Calu3 (cell line): ENCODE measurements at regions not wholly inside any gene's neighbourhood (a gene's known extent, or its start where the extent isn't known, plus 50 kb on each side); places are given as distances from the start of the nearest gene placed in this dataset.

Experiments
- BruUV-seq: library from RNA; stranded (reverse); fragments of 400-500 nt; replicated peaks from 2 replicates; lab custom pipeline; 2021; lab: Mats Ljungman, UMichigan
- CTCF ChIA-PET: fragments of 300-600 bp; sonication (Branson Sonifier 250); formaldehyde crosslinking; loops from one replicate; lab custom pipeline; 2022; ENCODE audit warnings: antibody characterized with exemption; lab: Charles Lee
- DNase-seq: peaks from one replicate; pipeline ENCODE4 v3.0.0; 2022
- H3K27ac Mint-ChIP-seq: one replicate; pipeline ENCODE4 v1.8.0; 2022; ENCODE audit warnings: mixed read lengths; ENCODE audit not compliant: unreplicated experiment
- H3K27me3 Mint-ChIP-seq: one replicate; pipeline ENCODE4 v1.8.0; 2022; ENCODE audit warnings: mixed read lengths; ENCODE audit not compliant: unreplicated experiment
- H3K36me3 Mint-ChIP-seq: one replicate; pipeline ENCODE4 v1.8.0; 2022; ENCODE audit warnings: mild to moderate bottlenecking, moderate library complexity, mixed read lengths; ENCODE audit not compliant: insufficient read depth, unreplicated experiment
- H3K4me1 Mint-ChIP-seq: one replicate; pipeline ENCODE4 v1.8.0; 2022; ENCODE audit warnings: mild to moderate bottlenecking, low read depth, mixed read lengths; ENCODE audit not compliant: unreplicated experiment
- H3K4me3 Mint-ChIP-seq: one replicate; pipeline ENCODE4 v1.8.0; 2022; ENCODE audit warnings: mild to moderate bottlenecking, low read depth, moderate library complexity, mixed read lengths; ENCODE audit not compliant: unreplicated experiment
- H3K9me3 Mint-ChIP-seq: one replicate; pipeline ENCODE4 v1.8.0; 2022; ENCODE audit warnings: low read depth, mixed read lengths; ENCODE audit not compliant: unreplicated experiment
- intact Hi-C: fragments of 100-400 bp; cut with micrococcal nuclease; formaldehyde crosslinking; loops from one replicate; pipeline ENCODE4 v1.10.0; 2022; ENCODE audit not compliant: unreplicated experiment
- TF ChIP-seq, protein P1 (sequence below): fragments of 200-600 bp; IDR thresholded peaks from one replicate; pipeline ENCODE4 v1.8.0; 2022; ENCODE audit warnings: antibody characterized with exemption; ENCODE audit not compliant: unreplicated experiment

DNA sequence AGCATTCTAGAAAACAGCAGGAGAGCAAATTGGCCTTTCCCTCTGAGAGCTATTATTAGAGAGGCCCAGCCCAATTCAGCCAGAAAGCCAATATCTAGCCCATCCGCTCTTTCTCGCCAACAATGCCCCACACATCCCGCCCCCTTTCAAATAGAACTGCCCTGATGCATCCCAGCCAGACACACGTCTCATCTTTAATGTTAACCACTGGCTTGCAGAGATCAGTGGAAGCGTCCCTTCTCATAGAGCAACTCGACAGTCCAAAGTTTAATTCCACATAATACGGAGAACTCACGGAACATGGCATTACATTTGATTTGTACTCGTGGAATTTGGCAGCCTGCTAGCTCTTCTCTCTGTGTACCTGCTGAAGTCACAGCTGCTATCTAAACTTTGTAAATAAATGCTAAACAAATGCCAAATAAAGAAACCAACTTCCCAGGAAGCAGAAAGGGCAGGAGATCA, 304.4 kb downstream of the DHX15 start:
- Mint-ChIP-seq H3K9me3 (no peaks in the 10 kb centered on the region), H3K4me3 (no peak overlapping the region), H3K27me3 (peaks cover 60% of the 10 kb centered on the region), H3K4me1 (no peaks in the 10 kb centered on the region), H3K27ac (no peak overlapping the region), H3K36me3 (no peaks in the 10 kb centered on the region)
- CTCF ChIA-PET: no interaction called here
- no peak for DNase-seq
- TF ChIP-seq, protein P1, sequence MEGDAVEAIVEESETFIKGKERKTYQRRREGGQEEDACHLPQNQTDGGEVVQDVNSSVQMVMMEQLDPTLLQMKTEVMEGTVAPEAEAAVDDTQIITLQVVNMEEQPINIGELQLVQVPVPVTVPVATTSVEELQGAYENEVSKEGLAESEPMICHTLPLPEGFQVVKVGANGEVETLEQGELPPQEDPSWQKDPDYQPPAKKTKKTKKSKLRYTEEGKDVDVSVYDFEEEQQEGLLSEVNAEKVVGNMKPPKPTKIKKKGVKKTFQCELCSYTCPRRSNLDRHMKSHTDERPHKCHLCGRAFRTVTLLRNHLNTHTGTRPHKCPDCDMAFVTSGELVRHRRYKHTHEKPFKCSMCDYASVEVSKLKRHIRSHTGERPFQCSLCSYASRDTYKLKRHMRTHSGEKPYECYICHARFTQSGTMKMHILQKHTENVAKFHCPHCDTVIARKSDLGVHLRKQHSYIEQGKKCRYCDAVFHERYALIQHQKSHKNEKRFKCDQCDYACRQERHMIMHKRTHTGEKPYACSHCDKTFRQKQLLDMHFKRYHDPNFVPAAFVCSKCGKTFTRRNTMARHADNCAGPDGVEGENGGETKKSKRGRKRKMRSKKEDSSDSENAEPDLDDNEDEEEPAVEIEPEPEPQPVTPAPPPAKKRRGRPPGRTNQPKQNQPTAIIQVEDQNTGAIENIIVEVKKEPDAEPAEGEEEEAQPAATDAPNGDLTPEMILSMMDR: no peak
- no TSS peak for BruUV-seq
- intact Hi-C loops: no loop called here

DNA sequence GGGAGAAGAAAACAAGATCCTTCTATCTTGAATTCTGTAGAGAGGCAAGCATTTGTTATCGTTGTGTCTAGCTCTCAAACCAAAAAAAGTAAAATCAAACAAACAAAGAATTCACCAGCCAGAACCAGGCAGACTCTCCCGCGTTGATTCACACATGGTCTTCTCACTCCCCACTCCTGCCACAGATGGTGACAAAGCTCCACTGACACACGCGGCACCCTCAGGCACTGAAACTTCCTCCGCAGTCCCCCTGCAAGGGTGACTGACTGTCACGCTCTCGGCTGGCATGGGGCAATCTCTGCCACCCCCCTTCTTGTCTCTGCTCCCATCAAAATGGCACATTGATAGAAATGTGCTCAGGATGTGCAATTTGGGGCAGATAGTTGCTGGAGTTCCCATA, 304.9 kb downstream of the DHX15 start:
- no peak for DNase-seq
- no peaks in the 10 kb centered on the region for H3K36me3 Mint-ChIP-seq
- TF ChIP-seq, protein P1: no peak
- no peak overlapping the region for H3K27ac Mint-ChIP-seq
- intact Hi-C loops: no loop called here
- H3K4me3 Mint-ChIP-seq: no peak overlapping the region
- no peaks in the 10 kb centered on the region for H3K4me1 Mint-ChIP-seq
- no TSS peak for BruUV-seq
- peaks cover 55% of the 10 kb centered on the region for H3K27me3 Mint-ChIP-seq
- CTCF ChIA-PET: no interaction called here
- no peaks in the 10 kb centered on the region for H3K9me3 Mint-ChIP-seq

DNA sequence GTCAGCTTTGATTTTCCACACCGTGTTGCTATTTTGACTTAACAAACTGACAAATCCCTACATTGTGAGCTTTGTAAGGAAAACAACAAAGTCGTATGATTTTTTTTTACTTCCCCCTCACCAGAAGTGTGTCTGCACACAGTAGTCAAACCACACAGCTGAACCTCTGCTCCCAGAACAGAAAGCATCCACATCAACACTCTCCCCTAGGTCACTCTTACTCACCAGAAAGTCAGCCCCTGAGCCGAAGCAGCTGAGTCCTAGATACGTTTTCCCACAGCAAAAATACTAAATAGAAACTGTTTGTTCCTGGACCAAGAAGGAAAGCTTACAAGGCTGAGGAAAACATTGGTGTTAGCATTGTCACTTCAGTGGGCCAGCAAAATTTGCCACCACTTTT, 305.7 kb downstream of the DHX15 start:
- CTCF ChIA-PET: no interaction called here
- no peaks in the 10 kb centered on the region for H3K36me3 Mint-ChIP-seq
- H3K4me3 Mint-ChIP-seq: no peak overlapping the region

GRCh38 chr4:24274381-24274941, 309.9 kb downstream of the DHX15 start:
- DNase-seq: no peak
- no peaks in the 10 kb centered on the region for H3K36me3 Mint-ChIP-seq

More for the DNA sequence above, 305.7 kb downstream of the DHX15 start:
- Mint-ChIP-seq H3K9me3 (no peaks in the 10 kb centered on the region), H3K27ac (no peak overlapping the region), H3K4me1 (no peaks in the 10 kb centered on the region), H3K27me3 (peaks cover 53% of the 10 kb centered on the region)
- TF ChIP-seq, protein P1: no peak
- no TSS peak for BruUV-seq
- no peak for DNase-seq
- intact Hi-C loops: no loop called here

More at GRCh38 chr4:24274381-24274941, 309.9 kb downstream of the DHX15 start:
- no peaks in the 10 kb centered on the region for H3K4me1 Mint-ChIP-seq
- CTCF ChIA-PET: no interaction called here
- TF ChIP-seq, protein P1: no peak
- H3K9me3 Mint-ChIP-seq: no peaks in the 10 kb centered on the region
- intact Hi-C loops: no loop called here
- H3K4me3 Mint-ChIP-seq: no peak overlapping the region
- BruUV-seq: no TSS peak
- H3K27me3 Mint-ChIP-seq: peaks cover 27% of the 10 kb centered on the region
- no peak overlapping the region for H3K27ac Mint-ChIP-seq
